Esophagus squamous epithelium (tissue), 4 donors: ENCODE measurements at regions not wholly inside any gene's neighbourhood (a gene's known extent, or its start where the extent isn't known, plus 50 kb on each side); places are given as distances from the start of the nearest gene placed in this dataset.

Source experiments
- POLR2A ChIP-seq, 4 donors: fragments of 450-650 bp; IDR thresholded peaks; one replicate each; pipeline ENCODE4 v1.6.1; 2017; ENCODE audit warnings: antibody characterized with exemption in 4 of 4, mild to moderate bottlenecking in 4 of 4, moderate library complexity in 3 of 4
- TF ChIP-seq, protein P1 (sequence below), 6 experiments: fragments of 450-650 bp in 4 of 6; fragments of 200-600 bp in 2 of 6; sonication (generic) in 2 of 6; IDR thresholded peaks; one replicate each; pipeline ENCODE4 v1.5.1; 2016 to 2019; ENCODE audit warnings: antibody characterized with exemption in 6 of 6, mild to moderate bottlenecking in 4 of 6, moderate library complexity in 4 of 6

DNA sequence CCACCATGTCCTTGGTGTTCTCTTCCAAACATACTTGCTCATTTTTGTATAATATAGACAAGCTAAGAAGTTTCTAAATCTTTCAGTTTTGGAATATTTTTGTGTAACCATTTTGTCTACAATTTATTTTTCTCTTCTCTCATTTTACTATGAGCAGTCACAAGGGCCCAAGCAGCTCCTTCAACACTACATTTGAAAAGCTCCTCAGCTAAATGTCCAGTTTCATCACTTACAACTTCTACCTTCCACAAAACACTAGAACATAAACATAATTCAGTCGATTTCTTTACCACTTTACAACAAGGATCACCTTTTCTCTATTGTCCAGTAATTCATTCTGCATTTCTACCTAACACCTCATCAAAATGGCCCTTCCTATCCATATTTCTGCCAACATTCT is 554.4 kb downstream of the RAB28 start:
- TF ChIP-seq, protein P1, sequence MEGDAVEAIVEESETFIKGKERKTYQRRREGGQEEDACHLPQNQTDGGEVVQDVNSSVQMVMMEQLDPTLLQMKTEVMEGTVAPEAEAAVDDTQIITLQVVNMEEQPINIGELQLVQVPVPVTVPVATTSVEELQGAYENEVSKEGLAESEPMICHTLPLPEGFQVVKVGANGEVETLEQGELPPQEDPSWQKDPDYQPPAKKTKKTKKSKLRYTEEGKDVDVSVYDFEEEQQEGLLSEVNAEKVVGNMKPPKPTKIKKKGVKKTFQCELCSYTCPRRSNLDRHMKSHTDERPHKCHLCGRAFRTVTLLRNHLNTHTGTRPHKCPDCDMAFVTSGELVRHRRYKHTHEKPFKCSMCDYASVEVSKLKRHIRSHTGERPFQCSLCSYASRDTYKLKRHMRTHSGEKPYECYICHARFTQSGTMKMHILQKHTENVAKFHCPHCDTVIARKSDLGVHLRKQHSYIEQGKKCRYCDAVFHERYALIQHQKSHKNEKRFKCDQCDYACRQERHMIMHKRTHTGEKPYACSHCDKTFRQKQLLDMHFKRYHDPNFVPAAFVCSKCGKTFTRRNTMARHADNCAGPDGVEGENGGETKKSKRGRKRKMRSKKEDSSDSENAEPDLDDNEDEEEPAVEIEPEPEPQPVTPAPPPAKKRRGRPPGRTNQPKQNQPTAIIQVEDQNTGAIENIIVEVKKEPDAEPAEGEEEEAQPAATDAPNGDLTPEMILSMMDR (IDR thresholded peaks at IDR 0.05), result no peak
- no peak for TF ChIP-seq POLR2A (IDR thresholded peaks at IDR 0.05)
